CD14-positive monocyte (primary cell): ENCODE measurements at regions not wholly inside any gene's neighbourhood (a gene's known extent, or its start where the extent isn't known, plus 50 kb on each side); places are given as distances from the start of the nearest gene placed in this dataset.

ENCODE experiments used
- DNase-seq, 3 donors: peaks; one replicate each; pipeline ENCODE4 v3.0.0-alpha.2; 2011 to 2022
- H2AFZ ChIP-seq: 2 replicates; pipeline ENCODE4 v1.6.0; 2012; ENCODE audit warnings: mild to moderate bottlenecking, low read depth, low read length, inconsistent platforms; ENCODE audit not compliant: insufficient read depth, poor library complexity, severe bottlenecking
- H3K27ac ChIP-seq, 2 donors: 1 replicate in 1 of 2; 2 replicates in 1 of 2; pipeline ENCODE4 v1.5.1; 2012 to 2013; ENCODE audit warnings: low read length in 2 of 2, control low read depth in 1 of 2, inconsistent platforms in 1 of 2, low read depth in 1 of 2, mild to moderate bottlenecking in 1 of 2
- H3K27me3 ChIP-seq, 2 donors: one replicate each; pipeline versions ENCODE4 v1.6.0 to v1.6.1; 2011 to 2013; ENCODE audit warnings: low read length in 2 of 2; ENCODE audit not compliant: control insufficient read depth in 2 of 2, insufficient read depth in 2 of 2
- H3K36me3 ChIP-seq, 2 donors: replicated peaks in 1 of 2; 1 replicate in 1 of 2; 2 replicates in 1 of 2; pipeline versions ENCODE4 v1.5.1 to v1.6.1; 2012 to 2013; ENCODE audit warnings: low read length in 2 of 2, control low read depth in 1 of 2, inconsistent platforms in 1 of 2, mild to moderate bottlenecking in 1 of 2; ENCODE audit not compliant: insufficient read depth in 2 of 2, control insufficient read depth in 1 of 2
- H3K4me1 ChIP-seq, 2 donors: 1 replicate in 1 of 2; 2 replicates in 1 of 2; pipeline versions ENCODE4 v1.5.1 to v1.6.1; 2012 to 2013; ENCODE audit warnings: low read length in 2 of 2, control low read depth in 1 of 2, inconsistent platforms in 1 of 2, mild to moderate bottlenecking in 1 of 2, moderate library complexity in 1 of 2; ENCODE audit not compliant: insufficient read depth in 2 of 2, control insufficient read depth in 1 of 2
- H3K4me2 ChIP-seq: replicated peaks from 2 replicates; pipeline ENCODE3; 2012; ENCODE audit warnings: low read length, moderate library complexity, mild to moderate bottlenecking; ENCODE audit not compliant: poor library complexity, severe bottlenecking; ENCODE audit errors: extremely low read depth
- H3K4me3 ChIP-seq, 3 experiments: fragments of 200-600 bp in 1 of 3; sonication (generic) in 1 of 3; replicated peaks in 1 of 3; 1 replicate in 2 of 3; 2 replicates in 1 of 3; pipeline ENCODE4 v1.5.1; 2011 to 2013; ENCODE audit warnings: low read length in 3 of 3, mild to moderate bottlenecking in 3 of 3, control low read depth in 2 of 3, low read depth in 2 of 3, inconsistent platforms in 1 of 3, moderate library complexity in 1 of 3
- H3K79me2 ChIP-seq: 2 replicates; pipeline ENCODE4 v1.6.0; 2012; ENCODE audit warnings: mild to moderate bottlenecking, control low read depth, inconsistent platforms, low read length, moderate library complexity; ENCODE audit not compliant: insufficient read depth
- H3K9ac ChIP-seq: 2 replicates; pipeline ENCODE4 v1.6.0; 2017; ENCODE audit warnings: low read length, mild to moderate bottlenecking; ENCODE audit not compliant: insufficient read depth, poor library complexity, severe bottlenecking
- H3K9me3 ChIP-seq, 2 donors: replicated peaks in 1 of 2; 1 replicate in 1 of 2; 2 replicates in 1 of 2; pipeline versions ENCODE4 v1.5.1 to v1.6.1; 2012 to 2013; ENCODE audit warnings: low read length in 2 of 2, control low read depth in 1 of 2; ENCODE audit not compliant: control insufficient read depth in 1 of 2, insufficient read depth in 1 of 2
- H4K20me1 ChIP-seq: 2 replicates; pipeline ENCODE4 v1.6.0; 2012; ENCODE audit warnings: mild to moderate bottlenecking, low read length, control low read depth, moderate library complexity; ENCODE audit not compliant: insufficient read depth
- H3K27ac Mint-ChIP-seq, 7 donors: one replicate each; pipeline ENCODE4 v1.8.0; 2020; ENCODE audit warnings: mild to moderate bottlenecking in 7 of 7, mixed read lengths in 7 of 7, moderate library complexity in 6 of 7, inconsistent platforms in 2 of 7
- H3K27me3 Mint-ChIP-seq, 3 donors: one replicate each; pipeline ENCODE4 v1.8.0; 2021 to 2022; ENCODE audit warnings: low read depth in 3 of 3, mild to moderate bottlenecking in 3 of 3, mixed read lengths in 3 of 3, moderate library complexity in 3 of 3, inconsistent platforms in 1 of 3
- H3K36me3 Mint-ChIP-seq, 2 donors: one replicate each; pipeline ENCODE4 v1.8.0; 2020; ENCODE audit warnings: mixed read lengths in 2 of 2, inconsistent platforms in 1 of 2, mild to moderate bottlenecking in 1 of 2
- H3K4me1 Mint-ChIP-seq: one replicate; pipeline ENCODE4 v1.8.0; 2020; ENCODE audit warnings: mild to moderate bottlenecking, mixed read lengths
- H3K4me3 Mint-ChIP-seq, 2 donors: one replicate each; pipeline ENCODE4 v1.8.0; 2020; ENCODE audit warnings: mild to moderate bottlenecking in 2 of 2, mixed read lengths in 2 of 2, moderate library complexity in 1 of 2
- H3K9me3 Mint-ChIP-seq, 7 donors: one replicate each; pipeline ENCODE4 v1.8.0; 2020 to 2022; ENCODE audit warnings: mixed read lengths in 7 of 7, mild to moderate bottlenecking in 6 of 7, moderate library complexity in 6 of 7, inconsistent platforms in 2 of 7
- CTCF ChIP-seq: fragments of 200-600 bp; IDR thresholded peaks from one replicate; pipeline ENCODE4 v1.8.0; 2022; ENCODE audit warnings: antibody characterized with exemption, mild to moderate bottlenecking
- WGBS: methylation state at CpG from one replicate; pipeline ENCODE4 v1.1.5; 2013; ENCODE audit warnings: missing lambda C conversion rate; ENCODE audit not compliant: insufficient coverage; 5-methylcytosine and 5-hydroxymethylcytosine counted together
- intact Hi-C, 2 donors: fragments of 100-400 bp; cut with micrococcal nuclease; formaldehyde crosslinking; loops; one replicate each; pipeline versions ENCODE4 v1.15.0 to v1.15.1; 2023

DNA sequence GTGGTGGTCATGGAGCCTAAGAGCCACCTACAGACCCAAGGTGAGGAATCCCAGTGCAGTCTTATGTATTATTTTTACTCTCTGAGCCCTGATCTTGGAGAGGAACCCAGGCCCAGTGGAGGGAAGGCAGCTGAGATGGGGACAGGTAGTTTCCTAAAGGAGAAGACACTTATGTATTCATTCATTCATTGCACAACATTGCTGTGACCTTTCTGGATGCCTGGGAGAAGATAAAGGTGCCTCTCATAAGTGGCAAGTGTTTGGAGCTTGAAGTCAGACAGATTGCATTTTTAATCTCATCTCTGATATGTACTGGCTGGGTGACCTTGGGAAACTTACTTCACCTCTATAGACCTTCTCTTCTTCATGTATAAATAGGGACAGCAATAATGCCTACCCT lies 111.1 kb downstream of the CEBPB start:
- Mint-ChIP-seq H3K9me3 (no peaks in the 10 kb centered on the region), H3K27me3 (peaks cover 2 to 8% (median 5%) of the 10 kb centered on the region in 3 donors), H3K36me3 (peaks cover 0 to 2% of the 10 kb centered on the region in 2 donors), H3K27ac (no peak overlapping the region), H3K4me1 (peaks cover 51% of the 10 kb centered on the region), H3K4me3 (no peak overlapping the region)
- H3K79me2 ChIP-seq, result no peaks in the 10 kb centered on the region
- no peaks in the 10 kb centered on the region for H3K27me3 ChIP-seq
- no peak overlapping the region for H3K4me3 ChIP-seq
- no peak for DNase-seq
- no peaks in the 10 kb centered on the region for H3K36me3 ChIP-seq
- H3K4me1 ChIP-seq, result peaks cover 43 to 45% of the 10 kb centered on the region in 2 donors
- intact Hi-C loops, result no loop called here
- no peak overlapping the region for H3K4me2 ChIP-seq
- H3K9me3 ChIP-seq, result no peaks in the 10 kb centered on the region
- TF ChIP-seq CTCF, result no peak
- H4K20me1 ChIP-seq, result no peaks in the 10 kb centered on the region
- H3K9ac ChIP-seq, result no peak overlapping the region
- no peak overlapping the region for H2AFZ ChIP-seq
- H3K27ac ChIP-seq, result no peak overlapping the region

DNA sequence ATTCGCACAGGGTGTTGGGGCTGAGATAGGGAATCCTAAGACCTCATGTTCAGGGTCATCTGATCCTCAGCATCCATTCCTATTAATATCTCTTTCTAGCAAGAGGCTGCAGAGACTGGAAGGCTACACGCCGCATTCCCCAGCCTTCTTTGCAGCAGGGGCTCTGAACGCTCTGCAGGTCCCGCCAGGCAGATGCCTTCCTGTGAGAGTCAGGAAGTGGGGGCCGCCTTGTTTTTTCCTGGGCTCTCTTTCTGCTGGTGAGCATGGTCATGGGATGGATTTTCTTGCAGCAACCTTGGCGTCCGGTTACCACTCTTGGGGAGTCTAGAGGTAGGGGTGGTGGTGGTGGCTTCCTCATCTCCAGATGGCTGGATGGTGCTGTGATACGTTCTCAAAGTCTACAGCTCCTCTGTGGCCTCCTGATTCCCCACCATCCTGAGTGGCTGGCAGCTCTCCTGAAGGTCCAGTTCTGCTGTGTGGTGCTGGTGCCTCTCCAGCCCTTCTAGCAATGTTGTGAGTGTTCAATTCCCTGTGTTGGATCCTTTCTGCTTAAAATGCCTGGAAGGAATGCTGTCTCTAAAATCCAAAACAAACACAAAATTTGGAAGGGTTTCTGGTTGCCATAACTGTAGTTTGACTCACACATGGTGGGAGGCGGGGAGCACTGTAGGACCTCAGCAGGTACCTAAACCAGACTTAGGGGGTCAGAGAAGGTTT lies 111.9 kb downstream of the CEBPB start:
- peaks cover 35 to 37% of the 10 kb centered on the region in 2 donors for H3K4me1 ChIP-seq
- Mint-ChIP-seq H3K27me3 (peaks cover 2 to 8% (median 5%) of the 10 kb centered on the region in 3 donors), H3K9me3 (no peaks in the 10 kb centered on the region), H3K4me1 (peaks cover 44% of the 10 kb centered on the region), H3K4me3 (peak overlapping the region in 1 of 2 donors; percentile 14), H3K27ac (peak overlapping the region in 3 of 7 donors; percentile 27 to 73 (median 67)), H3K36me3 (peaks cover 0 to 2% of the 10 kb centered on the region in 2 donors)
- DNase-seq, result no peak
- H3K27me3 ChIP-seq, result no peaks in the 10 kb centered on the region
- intact Hi-C loops, result no loop called here
- no peak overlapping the region for H3K27ac ChIP-seq
- TF ChIP-seq CTCF, result no peak
- H2AFZ ChIP-seq, result no peak overlapping the region
- H3K79me2 ChIP-seq, result no peaks in the 10 kb centered on the region
- H3K4me3 ChIP-seq, result no peak overlapping the region
- no peaks in the 10 kb centered on the region for H3K9me3 ChIP-seq
- no peak overlapping the region for H3K4me2 ChIP-seq
- H3K36me3 ChIP-seq, result no peaks in the 10 kb centered on the region
- H4K20me1 ChIP-seq, result no peaks in the 10 kb centered on the region
- H3K9ac ChIP-seq, result no peak overlapping the region
- WGBS, result 34% methylated on average over 6 of the region's 10 CpGs
